Gastrocnemius medialis (tissue), 4 donors: ENCODE measurements at regions not wholly inside any gene's neighbourhood (a gene's known extent, or its start where the extent isn't known, plus 50 kb on each side); places are given as distances from the start of the nearest gene placed in this dataset.

Source experiments
- POLR2A ChIP-seq, 2 donors: fragments of 450-650 bp; IDR thresholded peaks; one replicate each; pipeline ENCODE4 v1.6.1; 2017; ENCODE audit warnings: antibody characterized with exemption in 2 of 2, mild to moderate bottlenecking in 2 of 2, moderate library complexity in 2 of 2
- TF ChIP-seq, protein P1 (sequence below), 5 experiments: fragments of 450-650 bp in 3 of 5; fragments of 200-600 bp in 2 of 5; sonication (generic) in 2 of 5; IDR thresholded peaks in 4 of 5; conservative IDR thresholded peaks in 1 of 5; 1 replicate in 4 of 5; 2 replicates in 1 of 5; pipeline ENCODE4 v1.5.1; 2016 to 2019; ENCODE audit warnings: antibody characterized with exemption in 5 of 5, mild to moderate bottlenecking in 3 of 5, moderate library complexity in 3 of 5

DNA sequence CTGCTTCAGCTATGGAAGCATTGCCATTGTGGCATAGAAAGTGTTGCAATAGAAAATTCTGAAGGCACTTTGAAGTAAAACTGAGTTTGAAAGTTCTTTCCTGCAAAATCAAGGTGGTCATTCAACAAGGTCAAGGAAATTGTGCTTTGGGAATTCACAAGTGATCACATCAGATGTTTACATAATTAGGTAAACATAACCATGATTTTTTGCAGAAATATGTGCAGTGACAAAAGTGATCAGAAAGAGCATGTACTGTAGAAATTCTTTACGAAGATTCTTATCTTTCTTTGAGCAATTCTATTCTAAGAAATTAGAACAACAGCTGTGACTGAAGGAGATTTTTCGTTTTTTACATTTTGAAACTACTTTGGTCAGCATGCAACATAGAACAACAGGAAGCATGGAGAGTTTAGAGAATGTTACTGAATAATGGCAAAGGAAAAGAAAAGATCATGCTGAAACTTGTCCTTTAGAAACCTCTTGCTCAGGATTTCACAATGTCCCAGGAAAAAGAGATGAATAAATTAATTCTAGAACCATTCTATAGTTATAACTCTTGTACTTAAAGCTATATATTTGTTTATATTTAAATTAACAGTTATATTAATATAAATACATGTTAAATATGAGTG lies 643.4 kb upstream of the ARPP21 start:
- TF ChIP-seq POLR2A (IDR thresholded peaks at IDR 0.05) = no peak
- TF ChIP-seq, protein P1, sequence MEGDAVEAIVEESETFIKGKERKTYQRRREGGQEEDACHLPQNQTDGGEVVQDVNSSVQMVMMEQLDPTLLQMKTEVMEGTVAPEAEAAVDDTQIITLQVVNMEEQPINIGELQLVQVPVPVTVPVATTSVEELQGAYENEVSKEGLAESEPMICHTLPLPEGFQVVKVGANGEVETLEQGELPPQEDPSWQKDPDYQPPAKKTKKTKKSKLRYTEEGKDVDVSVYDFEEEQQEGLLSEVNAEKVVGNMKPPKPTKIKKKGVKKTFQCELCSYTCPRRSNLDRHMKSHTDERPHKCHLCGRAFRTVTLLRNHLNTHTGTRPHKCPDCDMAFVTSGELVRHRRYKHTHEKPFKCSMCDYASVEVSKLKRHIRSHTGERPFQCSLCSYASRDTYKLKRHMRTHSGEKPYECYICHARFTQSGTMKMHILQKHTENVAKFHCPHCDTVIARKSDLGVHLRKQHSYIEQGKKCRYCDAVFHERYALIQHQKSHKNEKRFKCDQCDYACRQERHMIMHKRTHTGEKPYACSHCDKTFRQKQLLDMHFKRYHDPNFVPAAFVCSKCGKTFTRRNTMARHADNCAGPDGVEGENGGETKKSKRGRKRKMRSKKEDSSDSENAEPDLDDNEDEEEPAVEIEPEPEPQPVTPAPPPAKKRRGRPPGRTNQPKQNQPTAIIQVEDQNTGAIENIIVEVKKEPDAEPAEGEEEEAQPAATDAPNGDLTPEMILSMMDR (IDR thresholded peaks at IDR 0.05 in 4 of 5, conservative IDR thresholded peaks at IDR 0.05 in 1 of 5) = no peak
